GM10266 (cell line): ENCODE measurements at regions not wholly inside any gene's neighbourhood (a gene's known extent, or its start where the extent isn't known, plus 50 kb on each side); places are given as distances from the start of the nearest gene placed in this dataset.

ENCODE experiments used
- DNase-seq: peaks from one replicate; pipeline ENCODE4 v3.0.0; 2012; ENCODE audit errors: extremely low spot score
- CTCF ChIP-seq: IDR thresholded peaks from 2 replicates; pipeline ENCODE4 v1.5.1; 2012; ENCODE audit warnings: mild to moderate bottlenecking, low read depth; ENCODE audit not compliant: control insufficient read depth, insufficient read depth; ENCODE audit errors: missing control alignments

- no peak for DNase-seq
- no peak for TF ChIP-seq CTCF
These were observed 124.4 kb upstream of the LIPC start for GRCh38 chr15:58307313-58307961.

GRCh38 chr15:58308742-58309355 lies 122.9 kb upstream of the LIPC start:
- TF ChIP-seq CTCF, result no peak
- no peak for DNase-seq

GRCh38 chr15:58309963-58310928 lies 121.5 kb upstream of the LIPC start:
- TF ChIP-seq CTCF, result no peak
- no peak for DNase-seq

GRCh38 chr15:58311556-58311955 lies 120.2 kb upstream of the LIPC start:
- DNase-seq, result no peak
- TF ChIP-seq CTCF, result no peak

- no peak for TF ChIP-seq CTCF
These were observed 119.8 kb upstream of the LIPC start for GRCh38 chr15:58312031-58312430.

GRCh38 chr15:58313304-58313703 lies 118.5 kb upstream of the LIPC start:
- no peak for TF ChIP-seq CTCF
- no peak for DNase-seq

More at GRCh38 chr15:58312031-58312430, 119.8 kb upstream of the LIPC start:
- DNase-seq, result no peak
